HG03565 (cell line): ENCODE measurements at regions not wholly inside any gene's neighbourhood (a gene's known extent, or its start where the extent isn't known, plus 50 kb on each side); places are given as distances from the start of the nearest gene placed in this dataset.

ENCODE experiments used
- ATAC-seq: cut with Tn5 transposase; IDR thresholded peaks from one replicate; pipeline ENCODE4 v1.9.1; 2021; ENCODE audit warnings: mild to moderate bottlenecking, moderate library complexity; ENCODE audit not compliant: unreplicated experiment

GRCh38 chr4:13892739-13893105 is 265.2 kb upstream of the BOD1L1 start:
- no peak for ATAC-seq

DNA sequence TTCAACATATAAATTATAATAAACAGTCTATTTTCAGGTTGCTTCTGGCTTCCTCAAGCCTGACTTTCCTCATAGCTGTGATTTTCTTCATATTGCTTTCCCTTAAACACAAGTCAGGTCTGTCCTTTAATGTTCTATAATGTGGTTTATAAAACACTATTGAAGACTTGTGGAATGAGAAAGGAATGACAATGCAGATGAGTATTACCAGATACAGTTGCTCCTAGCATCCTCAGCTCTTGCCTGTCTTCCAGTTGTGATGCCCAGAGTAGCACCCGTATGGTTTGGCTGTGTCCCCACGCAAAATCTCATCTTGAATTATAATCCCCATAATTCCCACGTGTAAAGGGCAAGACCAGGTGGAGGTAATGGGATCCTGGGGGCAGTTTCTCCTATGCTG is 265.7 kb upstream of the BOD1L1 start:
- ATAC-seq, result no peak

- ATAC-seq, result no peak
Measured at GRCh38 chr4:13893987-13894386, 266.5 kb upstream of the BOD1L1 start.

GRCh38 chr4:13900780-13901179 is 273.3 kb upstream of the BOD1L1 start:
- no peak for ATAC-seq

DNA sequence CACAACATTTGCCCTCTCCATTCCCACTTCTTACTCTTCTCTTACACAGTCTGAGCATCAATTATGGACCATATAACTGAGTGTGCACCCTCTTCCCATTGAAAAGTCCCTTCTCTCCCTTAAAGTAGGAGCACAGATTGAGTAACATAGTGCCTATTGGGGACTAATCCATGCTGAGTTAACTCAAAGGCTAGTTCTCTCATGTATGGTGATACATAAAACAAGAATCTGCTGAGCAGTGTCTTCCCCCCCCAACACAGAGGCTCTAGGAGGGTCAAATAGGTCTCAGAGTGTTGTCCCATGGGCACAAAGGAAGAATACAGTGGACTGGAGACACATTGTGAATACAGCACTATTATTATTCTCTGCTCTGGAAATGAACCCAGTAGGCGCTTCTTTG is 274.6 kb upstream of the BOD1L1 start:
- no peak for ATAC-seq

DNA sequence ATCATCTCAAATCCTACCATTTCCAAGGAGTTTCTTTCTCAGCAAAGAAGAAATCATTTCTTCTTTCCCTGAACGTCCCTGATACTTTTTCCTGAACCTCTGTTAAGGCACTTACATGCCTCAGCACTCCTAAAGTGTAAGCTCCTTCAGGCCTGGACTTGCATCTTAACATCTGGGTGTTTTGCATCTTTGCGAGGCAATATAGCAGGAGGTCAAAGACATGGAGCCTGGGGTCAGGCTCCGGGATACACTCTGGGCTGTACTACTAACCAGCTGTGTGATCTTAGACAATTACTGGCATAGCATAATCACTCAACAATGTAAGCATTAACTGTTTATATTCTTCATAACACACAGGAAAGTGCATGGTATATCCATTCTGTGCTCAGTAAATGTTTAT is 275.5 kb upstream of the BOD1L1 start:
- no peak for ATAC-seq

DNA sequence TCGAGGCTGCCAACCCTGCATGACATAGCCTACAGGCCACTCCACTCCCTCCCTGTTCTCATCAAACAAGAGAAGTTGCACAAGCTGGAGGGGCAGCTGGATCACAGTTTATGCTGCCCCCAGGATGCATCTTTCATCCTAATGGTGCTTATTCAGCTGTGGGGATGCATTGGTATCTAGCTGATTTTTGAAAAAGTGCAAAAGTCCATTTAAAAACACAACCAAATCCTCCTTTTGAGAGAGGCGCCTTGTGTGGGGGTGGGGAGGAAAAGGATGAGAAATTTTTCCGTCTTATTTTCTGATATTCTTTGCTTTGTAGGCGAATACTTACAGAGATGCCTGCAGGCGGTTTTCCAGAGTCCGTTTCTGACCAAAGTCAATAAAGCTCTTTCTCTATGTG is 276.4 kb upstream of the BOD1L1 start:
- no peak for ATAC-seq

DNA sequence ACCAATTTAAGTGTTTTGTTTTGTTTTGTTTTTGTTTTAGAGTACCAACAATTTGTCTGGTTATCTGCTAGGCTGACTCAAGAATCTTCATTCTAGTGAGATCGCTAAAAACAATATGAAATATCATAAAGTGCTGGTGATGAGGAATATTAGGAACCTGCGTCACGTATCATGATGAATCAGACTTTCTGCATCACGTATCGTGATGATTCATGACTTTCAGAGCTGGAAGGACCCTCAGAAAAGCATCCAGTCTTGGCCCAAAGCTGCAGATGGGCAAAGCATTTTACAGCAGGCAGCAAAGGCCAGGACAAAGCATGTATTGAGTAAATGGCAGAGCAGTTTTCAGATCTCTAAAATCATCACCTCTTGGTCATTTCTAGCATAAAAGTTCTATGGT is 278.0 kb upstream of the BOD1L1 start:
- no peak for ATAC-seq

DNA sequence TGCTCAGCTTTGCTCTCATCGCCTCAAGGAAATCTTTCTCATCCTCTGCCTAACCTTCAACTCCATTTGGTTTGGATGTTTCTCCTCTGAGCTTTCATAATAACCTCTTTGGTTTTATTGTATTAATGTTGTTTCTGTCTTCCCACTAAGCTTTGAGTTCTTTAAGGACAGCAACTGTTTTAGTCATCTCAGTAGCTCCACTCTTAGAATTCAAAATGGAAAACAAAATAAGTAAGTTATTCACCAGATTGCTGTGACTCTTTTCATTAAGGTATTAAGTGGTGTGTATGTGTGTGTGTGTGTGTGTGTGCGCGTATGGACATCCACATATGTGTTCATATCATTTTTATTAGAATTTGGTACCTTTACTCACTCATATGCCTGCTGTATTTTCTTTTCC is 279.2 kb upstream of the BOD1L1 start:
- ATAC-seq, result no peak

DNA sequence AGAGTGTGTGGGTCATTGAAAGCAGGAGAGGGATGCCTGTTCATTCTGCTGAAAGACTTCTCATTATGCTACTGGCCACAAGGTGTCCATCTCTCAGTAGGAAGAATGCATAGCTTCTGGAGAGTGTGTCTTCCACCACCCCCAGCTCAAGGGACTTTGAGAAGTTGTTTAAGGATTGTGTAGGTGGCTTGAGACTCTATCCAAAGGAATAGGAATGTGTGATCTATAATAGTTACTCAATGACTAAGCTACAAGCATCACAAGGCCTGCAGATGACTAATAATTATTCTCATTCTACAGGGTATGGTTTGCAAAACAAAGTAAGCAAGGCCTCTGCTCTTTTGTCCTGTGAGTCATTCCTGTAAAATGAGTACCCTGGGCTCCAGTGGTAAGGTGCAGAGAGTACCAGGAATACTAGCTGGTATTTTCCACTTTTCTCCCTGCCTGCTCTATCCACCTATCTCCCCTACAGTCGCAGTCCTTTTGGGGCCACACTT is 279.8 kb upstream of the BOD1L1 start:
- ATAC-seq, result no peak

- no peak for ATAC-seq
Measured at GRCh38 chr4:13908455-13908854, 280.9 kb upstream of the BOD1L1 start.

GRCh38 chr4:13910556-13910955 is 283.0 kb upstream of the BOD1L1 start:
- ATAC-seq, result no peak

DNA sequence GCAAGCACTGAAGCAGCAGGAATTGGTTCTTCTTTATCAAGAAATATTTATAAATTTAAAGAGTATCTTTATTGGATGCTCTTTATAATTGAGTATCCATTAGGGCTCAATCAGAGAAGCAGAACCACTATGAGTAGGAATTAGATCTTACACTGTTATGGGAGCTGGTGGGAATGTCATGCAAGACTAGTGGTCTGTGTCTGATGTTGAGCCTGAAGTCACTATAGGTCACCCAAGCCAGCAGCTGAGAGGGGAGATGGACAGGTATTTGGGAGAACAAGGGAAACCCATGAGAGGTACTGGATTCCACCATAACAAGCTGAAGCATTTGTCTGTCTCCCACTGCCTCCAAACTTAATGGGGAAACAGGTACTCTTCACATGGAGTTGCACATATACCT is 283.7 kb upstream of the BOD1L1 start:
- no peak for ATAC-seq

DNA sequence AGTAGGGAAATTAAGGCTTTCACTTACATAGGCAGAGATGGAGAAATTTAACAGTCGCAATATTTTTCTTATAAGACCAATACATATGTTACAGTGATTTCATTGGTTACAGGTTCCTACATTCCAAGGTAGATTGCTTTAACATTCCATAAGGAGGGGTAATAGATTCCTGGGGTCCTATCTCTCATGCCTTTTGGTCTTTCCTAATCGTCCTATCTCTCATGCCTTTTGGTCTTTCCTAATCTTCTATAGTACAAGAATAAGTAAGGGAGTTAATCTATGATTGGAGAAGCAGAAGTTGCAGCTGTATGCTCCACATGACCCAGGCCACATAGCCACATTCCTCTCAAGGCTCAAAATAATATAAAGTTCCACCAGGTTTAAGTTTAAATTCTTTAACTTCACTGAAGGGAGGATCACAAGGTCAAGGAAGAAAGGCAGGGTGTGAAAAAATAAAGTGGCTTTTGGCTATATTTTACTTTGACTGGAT is 285.0 kb upstream of the BOD1L1 start:
- ATAC-seq, result no peak

DNA sequence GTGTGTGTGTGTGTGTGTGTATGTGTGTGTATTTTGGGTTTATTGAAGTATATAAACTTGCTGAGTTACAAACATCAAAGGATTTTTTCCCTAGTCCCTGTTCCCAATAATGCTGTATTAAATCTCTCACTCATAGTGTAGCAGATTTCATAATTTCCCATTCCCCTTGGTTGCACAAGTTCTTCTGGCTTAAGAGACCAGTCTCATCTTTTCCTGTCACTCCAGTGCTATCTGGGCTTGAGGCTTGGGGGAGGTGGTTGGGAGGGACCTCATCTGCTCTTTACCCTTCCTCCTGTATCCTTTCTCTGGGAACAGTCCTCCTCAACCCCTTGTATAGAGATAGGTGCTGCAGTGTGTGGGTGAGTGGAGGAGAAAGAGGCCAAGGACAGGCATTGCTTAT is 285.4 kb upstream of the BOD1L1 start:
- no peak for ATAC-seq

DNA sequence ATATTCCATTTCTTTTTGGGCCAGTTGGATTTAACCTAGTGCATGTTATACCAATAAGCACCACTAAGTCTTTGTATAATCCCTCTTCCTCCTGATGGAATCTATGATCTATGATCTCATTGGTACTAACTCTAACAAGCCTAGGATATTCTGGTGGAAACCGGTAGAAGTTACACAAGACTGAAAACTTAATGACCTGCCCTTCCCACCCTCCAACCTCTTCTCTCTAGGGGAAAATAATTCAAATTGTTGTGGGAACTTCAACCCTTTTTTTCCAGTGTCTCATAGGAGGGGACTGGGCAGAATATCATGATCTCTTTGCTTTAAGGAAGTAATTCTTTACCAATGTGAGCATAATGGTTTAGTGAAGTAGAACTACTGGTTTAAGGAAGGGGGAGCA is 289.5 kb upstream of the BOD1L1 start:
- ATAC-seq, result no peak

DNA sequence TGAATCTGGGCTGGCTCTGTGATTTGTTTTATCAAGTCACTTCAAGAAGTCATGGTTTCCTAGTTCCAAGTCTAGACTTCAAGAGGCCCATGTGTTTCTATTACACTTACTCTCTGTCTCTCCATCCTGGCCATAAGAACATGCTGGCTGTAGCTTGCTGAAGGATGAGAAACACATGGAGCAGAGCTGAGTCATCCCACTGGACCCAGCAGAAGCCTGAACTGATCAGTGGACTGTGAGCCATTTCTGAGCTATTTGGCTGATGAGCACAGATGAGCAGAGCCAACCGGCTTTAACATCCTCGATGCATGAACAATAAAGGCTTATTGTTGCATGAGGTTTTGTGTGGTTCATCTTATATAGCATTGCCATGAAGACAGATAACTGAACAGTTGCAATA is 290.6 kb upstream of the BOD1L1 start:
- no peak for ATAC-seq

- no peak for ATAC-seq
Measured at GRCh38 chr4:13918991-13919441, 291.5 kb upstream of the BOD1L1 start.

- ATAC-seq, result no peak
Measured at GRCh38 chr4:13920111-13920875, 292.8 kb upstream of the BOD1L1 start.

DNA sequence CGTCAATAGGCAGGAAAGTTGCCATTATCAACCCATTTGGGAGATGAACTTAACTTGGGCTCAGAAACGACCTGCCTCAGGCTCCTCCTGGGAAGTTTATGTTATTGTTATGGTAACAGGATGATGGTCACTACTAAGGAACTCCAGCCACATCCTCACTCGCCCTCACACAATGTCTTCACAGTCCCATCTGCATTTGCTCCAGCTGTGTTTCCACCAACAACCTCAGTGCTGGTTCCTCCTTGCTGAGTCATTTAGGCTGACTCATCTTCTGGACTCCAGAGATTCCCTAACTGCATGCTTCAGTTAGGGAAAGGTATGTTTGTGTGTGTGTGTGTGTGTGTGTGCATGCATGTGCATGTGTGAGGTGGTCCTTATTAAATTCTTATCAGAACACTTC is 293.4 kb upstream of the BOD1L1 start:
- ATAC-seq, result no peak

GRCh38 chr4:13921805-13922204 is 294.3 kb upstream of the BOD1L1 start:
- ATAC-seq, result no peak

GRCh38 chr4:13922459-13922858 is 294.9 kb upstream of the BOD1L1 start:
- no peak for ATAC-seq
